Keratinocyte (primary cell): ENCODE measurements at regions not wholly inside any gene's neighbourhood (a gene's known extent, or its start where the extent isn't known, plus 50 kb on each side); places are given as distances from the start of the nearest gene placed in this dataset.

Experiments used
- EZH2 ChIP-seq: IDR thresholded peaks from one replicate; pipeline ENCODE4 v1.6.1; 2012; ENCODE audit warnings: inconsistent platforms, mild to moderate bottlenecking, low read length, moderate library complexity
- TF ChIP-seq, protein P1 (sequence below), 3 experiments: IDR thresholded peaks in 1 of 3; conservative IDR thresholded peaks in 1 of 3; optimal IDR thresholded peaks in 1 of 3; 2 replicates in 2 of 3; 3 replicates in 1 of 3; pipeline versions ENCODE3 to v1.5.1; 2011; ENCODE audit warnings: low read length in 3 of 3, mild to moderate bottlenecking in 3 of 3, moderate library complexity in 2 of 3, control low read depth in 1 of 3, inconsistent platforms in 1 of 3; ENCODE audit not compliant: insufficient read depth in 2 of 3; ENCODE audit errors: extremely low read depth in 1 of 3

DNA sequence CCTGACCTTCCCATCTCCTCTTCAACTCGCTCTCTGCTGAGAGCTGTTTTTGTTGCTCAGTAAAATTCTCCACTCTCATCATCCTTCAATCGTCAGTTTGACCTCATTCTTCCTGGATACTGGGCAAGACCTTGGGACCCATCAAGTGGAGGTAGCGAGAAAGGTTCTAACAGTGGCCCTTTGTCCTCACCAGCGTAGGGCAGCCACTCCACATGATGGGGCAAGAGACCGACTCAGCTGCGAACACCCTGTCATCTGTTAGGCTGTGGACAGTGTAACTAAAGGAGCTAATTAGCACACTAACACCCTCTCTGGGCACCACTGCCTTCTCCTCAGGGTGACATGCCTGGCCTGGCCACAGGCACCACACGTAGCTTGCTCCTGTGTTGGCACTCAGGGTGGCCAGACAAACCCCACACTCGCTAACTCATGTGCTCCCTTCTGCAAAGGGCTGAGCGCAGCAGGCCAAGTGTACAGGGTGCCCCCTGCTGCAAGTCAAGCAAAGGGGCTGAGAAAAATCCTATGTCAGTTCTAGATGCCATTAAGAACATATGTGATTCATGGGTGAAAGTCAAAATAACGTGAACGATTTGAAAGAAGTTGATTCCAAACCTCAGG, 1216.0 kb downstream of the SLITRK5 start:
- TF ChIP-seq, protein P1, sequence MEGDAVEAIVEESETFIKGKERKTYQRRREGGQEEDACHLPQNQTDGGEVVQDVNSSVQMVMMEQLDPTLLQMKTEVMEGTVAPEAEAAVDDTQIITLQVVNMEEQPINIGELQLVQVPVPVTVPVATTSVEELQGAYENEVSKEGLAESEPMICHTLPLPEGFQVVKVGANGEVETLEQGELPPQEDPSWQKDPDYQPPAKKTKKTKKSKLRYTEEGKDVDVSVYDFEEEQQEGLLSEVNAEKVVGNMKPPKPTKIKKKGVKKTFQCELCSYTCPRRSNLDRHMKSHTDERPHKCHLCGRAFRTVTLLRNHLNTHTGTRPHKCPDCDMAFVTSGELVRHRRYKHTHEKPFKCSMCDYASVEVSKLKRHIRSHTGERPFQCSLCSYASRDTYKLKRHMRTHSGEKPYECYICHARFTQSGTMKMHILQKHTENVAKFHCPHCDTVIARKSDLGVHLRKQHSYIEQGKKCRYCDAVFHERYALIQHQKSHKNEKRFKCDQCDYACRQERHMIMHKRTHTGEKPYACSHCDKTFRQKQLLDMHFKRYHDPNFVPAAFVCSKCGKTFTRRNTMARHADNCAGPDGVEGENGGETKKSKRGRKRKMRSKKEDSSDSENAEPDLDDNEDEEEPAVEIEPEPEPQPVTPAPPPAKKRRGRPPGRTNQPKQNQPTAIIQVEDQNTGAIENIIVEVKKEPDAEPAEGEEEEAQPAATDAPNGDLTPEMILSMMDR (optimal IDR thresholded peaks at IDR 0.05 in 1 of 3, IDR thresholded peaks at IDR 0.05 in 1 of 3, conservative IDR thresholded peaks at IDR 0.05 in 1 of 3; ENCODE audit: extremely low read depth in 1 of 3, insufficient read depth in 2 of 3, low read length in 3 of 3), result no peak
- TF ChIP-seq EZH2, result no peak
